ENCODE measurements at regions not wholly inside any gene's neighbourhood (a gene's known extent, or its start where the extent isn't known, plus 50 kb on each side); places are given as distances from the start of the nearest gene placed in this dataset.

DNA sequence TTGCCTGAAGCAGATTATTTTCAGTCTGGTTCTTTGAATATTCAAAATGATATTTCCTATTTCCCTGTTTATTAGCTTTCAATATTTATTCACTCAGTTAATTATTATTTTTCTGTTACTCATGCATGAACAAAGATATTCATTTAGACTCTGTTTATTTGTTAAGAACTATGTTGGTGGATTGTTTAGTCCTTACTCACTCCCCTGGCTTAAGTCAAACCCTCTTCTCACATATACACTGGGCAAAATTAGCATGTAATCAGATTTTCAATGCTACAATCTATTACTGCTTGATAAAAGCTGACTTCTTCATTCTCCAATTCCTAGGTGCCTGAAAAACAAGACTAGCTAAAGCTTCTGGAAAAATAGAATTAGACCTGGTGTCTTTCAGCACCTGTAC, 335.8 kb downstream of the FAT4 start:
- TF ChIP-seq, protein P1, sequence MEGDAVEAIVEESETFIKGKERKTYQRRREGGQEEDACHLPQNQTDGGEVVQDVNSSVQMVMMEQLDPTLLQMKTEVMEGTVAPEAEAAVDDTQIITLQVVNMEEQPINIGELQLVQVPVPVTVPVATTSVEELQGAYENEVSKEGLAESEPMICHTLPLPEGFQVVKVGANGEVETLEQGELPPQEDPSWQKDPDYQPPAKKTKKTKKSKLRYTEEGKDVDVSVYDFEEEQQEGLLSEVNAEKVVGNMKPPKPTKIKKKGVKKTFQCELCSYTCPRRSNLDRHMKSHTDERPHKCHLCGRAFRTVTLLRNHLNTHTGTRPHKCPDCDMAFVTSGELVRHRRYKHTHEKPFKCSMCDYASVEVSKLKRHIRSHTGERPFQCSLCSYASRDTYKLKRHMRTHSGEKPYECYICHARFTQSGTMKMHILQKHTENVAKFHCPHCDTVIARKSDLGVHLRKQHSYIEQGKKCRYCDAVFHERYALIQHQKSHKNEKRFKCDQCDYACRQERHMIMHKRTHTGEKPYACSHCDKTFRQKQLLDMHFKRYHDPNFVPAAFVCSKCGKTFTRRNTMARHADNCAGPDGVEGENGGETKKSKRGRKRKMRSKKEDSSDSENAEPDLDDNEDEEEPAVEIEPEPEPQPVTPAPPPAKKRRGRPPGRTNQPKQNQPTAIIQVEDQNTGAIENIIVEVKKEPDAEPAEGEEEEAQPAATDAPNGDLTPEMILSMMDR (IDR thresholded peaks at IDR 0.05): no peak
- no peak for TF ChIP-seq ZFX (IDR thresholded peaks at IDR 0.05; ENCODE audit: borderline replicate concordance)

All from 22Rv1 (cell line).